Right hindlimb (tissue), 1 donor: ENCODE measurements at regions not wholly inside any gene's neighbourhood (a gene's known extent, or its start where the extent isn't known, plus 50 kb on each side); places are given as distances from the start of the nearest gene placed in this dataset.
A peak's percentile ranks its signal among the peaks of the same experiment; 100 is the strongest.
"Not testable (repeated sequence)": the region's sequence is repeated elsewhere in the genome, so short reads cannot be mapped to it uniquely, and the experiment has no call there.

ENCODE experiments used
- DNase-seq: peaks from one replicate; pipeline ENCODE4 v3.0.0-alpha.2; 2018

DNA sequence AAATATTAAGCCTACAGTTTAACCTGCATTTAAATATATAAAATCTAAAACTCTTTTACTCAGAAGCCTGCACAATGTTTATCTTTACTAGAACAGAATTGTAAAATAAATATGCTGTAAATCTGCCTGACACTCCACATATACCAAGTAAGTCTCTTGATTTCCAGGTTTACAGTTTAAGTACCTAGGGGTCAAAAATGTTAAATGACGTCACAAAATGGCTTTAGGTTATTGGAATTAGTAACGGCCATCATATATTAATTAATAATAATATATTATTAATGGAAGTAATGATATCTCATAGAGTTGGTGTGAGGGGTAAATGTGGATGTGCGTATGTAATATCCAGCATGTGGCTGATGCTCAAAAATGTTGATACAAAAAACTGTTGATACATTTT is 114.8 kb upstream of the ANO5 start:
- no peak for DNase-seq

DNA sequence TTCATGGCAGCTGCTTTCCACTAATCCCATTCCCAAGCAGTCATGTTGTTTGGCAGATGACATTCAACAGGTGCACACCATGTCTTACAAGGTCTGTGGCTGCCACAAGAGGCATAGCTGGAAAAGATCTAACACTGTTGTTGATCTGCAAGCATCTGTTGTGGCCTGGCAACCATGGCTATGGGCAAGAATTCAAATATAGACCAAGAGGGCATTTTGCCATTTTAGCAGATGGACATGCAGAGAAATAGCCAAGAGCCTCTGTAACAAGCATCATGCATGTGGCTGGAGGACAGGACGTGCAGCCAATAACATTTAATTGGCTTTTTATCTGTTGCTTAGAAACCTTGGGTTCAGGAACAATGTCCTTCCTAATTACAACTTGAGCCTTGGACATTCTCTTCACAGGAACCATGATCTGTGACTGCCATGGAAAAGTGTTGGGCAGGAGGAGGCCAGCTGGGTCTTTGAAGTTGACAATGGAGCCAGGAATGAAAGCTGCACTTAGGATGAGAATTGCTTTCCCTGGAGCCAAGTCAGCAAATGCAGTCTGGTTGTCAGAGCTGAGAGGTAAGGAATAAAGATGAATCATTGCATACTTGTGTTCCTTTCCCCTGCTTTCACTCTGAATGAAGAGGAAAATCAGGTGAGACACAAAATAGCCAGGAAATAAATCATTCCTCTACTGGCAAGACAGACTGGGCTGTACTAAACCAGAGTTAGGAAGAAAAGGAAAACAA is 113.6 kb upstream of the ANO5 start:
- DNase-seq = peak; percentile 86

DNA sequence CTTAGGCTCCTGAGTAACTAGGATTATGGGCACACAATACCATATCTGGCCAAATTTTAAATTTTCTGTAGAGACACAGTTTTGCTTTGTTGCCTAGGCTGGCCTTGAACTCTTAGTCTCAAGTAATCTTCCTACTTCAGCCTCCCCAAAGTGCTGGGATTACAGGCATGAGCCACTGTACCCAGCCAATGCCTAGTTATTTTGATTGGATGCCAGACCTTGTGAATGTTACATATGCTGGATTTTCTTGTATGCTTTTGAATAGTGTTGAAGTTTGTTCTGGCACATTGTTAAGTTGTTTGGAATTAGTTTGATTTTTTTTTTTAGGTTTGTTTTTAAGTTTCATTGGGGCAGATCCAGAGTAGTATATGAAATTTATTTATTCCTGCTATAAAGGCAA is 110.7 kb upstream of the ANO5 start:
- DNase-seq = no peak

- DNase-seq = no peak
Observed at GRCh38 chr11:22082788-22083187, 110.1 kb upstream of the ANO5 start.

- DNase-seq = peak; percentile 30
Observed at GRCh38 chr11:22084056-22084455, 108.8 kb upstream of the ANO5 start.

- DNase-seq = no peak
Observed at GRCh38 chr11:22084564-22084963, 108.3 kb upstream of the ANO5 start.

DNA sequence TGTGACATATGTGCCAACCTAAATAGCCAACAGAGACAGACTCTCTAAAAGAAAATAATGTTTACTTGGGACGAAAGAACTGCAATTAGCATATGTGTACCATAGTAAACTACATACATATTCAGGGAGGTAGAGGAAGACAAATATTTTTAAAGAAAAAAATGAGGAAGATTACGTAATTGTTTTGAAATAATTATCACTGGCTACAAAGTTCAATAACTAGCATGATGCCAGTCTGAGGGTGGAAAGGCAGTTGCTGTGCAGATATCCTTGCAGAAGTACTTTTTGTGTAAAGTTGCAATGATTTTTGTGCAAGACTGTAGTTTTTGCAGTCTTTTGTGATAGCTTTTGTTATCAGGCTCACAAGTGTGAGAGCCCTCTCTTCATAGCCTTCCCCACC is 103.3 kb upstream of the ANO5 start:
- no peak for DNase-seq

GRCh38 chr11:22106566-22106965 is 86.3 kb upstream of the ANO5 start:
- DNase-seq = no peak

GRCh38 chr11:22115470-22116029 is 77.3 kb upstream of the ANO5 start:
- no peak for DNase-seq

DNA sequence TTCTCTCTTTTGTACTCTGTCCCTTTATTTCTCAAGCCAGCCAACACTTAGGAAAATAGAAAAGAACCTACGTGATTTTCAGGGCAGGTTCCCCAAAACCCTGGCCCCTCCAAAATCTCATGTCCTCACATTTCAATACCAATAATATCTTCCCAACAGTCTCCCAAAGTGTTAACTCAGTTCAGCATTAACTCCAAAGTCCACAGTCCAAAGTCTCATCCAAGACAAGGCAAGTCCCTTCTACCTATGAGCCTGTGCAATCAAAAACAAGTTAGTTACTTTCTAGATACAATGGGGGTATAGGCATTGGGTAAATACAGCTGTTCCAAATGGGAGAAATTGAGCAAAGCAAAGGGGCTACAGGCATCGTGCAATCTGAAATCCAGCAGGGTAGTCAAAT is 64.9 kb upstream of the ANO5 start:
- not testable (repeated sequence) for DNase-seq

DNA sequence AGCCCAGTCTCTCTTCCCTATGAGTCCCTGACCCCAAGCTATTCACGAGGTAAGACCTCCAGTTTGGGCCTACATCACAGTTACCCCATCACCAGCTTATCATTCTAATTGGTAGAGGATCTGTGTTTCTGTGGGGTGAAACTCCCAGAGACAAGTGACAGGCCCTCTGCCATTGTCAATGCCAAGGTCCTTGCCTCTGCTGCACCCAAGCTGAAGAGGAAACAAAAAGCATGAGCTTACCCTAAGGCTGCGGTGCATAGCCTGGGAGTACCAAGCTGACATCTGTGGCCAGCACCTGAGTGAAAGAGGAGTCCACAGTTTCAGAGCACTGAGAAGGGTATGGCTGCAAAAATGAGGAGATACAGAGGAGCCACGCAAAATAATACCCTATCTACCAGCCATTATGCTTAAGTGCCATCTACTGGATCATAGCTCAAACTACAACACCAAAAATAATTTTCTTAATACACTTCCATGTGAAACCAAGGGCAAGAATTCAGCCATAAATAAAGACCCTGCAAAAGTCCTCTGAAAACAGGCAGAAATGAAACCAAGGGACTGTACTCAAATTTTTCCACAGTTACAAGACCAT is 62.3 kb upstream of the ANO5 start:
- DNase-seq = no peak

GRCh38 chr11:22133776-22134175 is 59.1 kb upstream of the ANO5 start:
- no peak for DNase-seq

- DNase-seq = no peak
Observed at GRCh38 chr11:22138264-22138663, 54.6 kb upstream of the ANO5 start.
